HG03280 (cell line): ENCODE measurements at regions not wholly inside any gene's neighbourhood (a gene's known extent, or its start where the extent isn't known, plus 50 kb on each side); places are given as distances from the start of the nearest gene placed in this dataset.
A peak's percentile ranks its signal among the peaks of the same experiment; 100 is the strongest.
"Not testable (repeated sequence)": the region's sequence is repeated elsewhere in the genome, so short reads cannot be mapped to it uniquely, and the experiment has no call there.

Experiments used
- ATAC-seq: cut with Tn5 transposase; IDR thresholded peaks from one replicate; pipeline ENCODE4 v1.9.1; 2021; ENCODE audit warnings: mild to moderate bottlenecking, moderate library complexity; ENCODE audit not compliant: unreplicated experiment

- no peak for ATAC-seq
Measured at GRCh38 chr21:15422783-15423182, 307.0 kb upstream of the USP25 start.

GRCh38 chr21:15423676-15424445, 305.9 kb upstream of the USP25 start:
- no peak for ATAC-seq

GRCh38 chr21:15425049-15425448, 304.7 kb upstream of the USP25 start:
- no peak for ATAC-seq

- no peak for ATAC-seq
Measured at GRCh38 chr21:15430023-15430422, 299.8 kb upstream of the USP25 start.

DNA sequence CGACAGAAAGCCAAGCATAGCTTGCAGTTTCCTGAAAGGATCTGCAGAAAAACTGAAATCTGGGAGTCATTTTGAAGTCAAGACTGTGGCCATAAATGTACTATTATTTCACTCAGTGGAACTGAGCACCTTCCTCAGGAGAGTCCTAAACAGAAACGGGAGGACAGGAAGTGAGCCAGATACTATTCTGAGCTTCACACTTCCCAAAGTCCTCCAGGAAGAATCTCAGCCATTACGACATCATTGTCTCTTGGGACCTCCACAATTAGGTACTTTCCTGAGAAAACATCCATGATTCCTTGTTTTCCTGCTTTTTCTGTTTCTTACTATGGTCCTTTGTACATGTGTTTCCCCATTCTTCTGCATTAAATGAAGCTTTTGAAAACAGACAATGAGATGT, 299.2 kb upstream of the USP25 start:
- no peak for ATAC-seq

DNA sequence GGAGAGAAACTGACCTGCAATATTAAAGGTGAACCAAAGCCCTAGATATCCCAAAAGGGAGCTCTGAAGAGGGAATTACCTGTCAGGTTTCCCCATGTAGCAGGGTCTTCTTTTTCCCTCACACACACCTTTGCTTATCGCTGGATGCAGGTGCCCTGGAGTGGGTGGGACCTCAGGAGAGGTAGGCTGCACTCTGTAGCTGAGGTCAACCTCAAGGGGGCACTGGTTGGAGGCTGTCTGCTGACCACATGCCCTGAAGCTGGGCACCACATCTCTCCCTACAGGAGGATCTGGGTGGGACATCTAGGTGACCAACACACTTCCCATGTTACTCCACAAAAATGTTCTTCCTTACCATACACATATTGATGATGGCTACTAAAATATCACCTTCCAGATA, 298.7 kb upstream of the USP25 start:
- ATAC-seq: no peak

- no peak for ATAC-seq
Measured at GRCh38 chr21:15433091-15433490, 296.7 kb upstream of the USP25 start.

GRCh38 chr21:15434163-15434905, 295.4 kb upstream of the USP25 start:
- no peak for ATAC-seq

DNA sequence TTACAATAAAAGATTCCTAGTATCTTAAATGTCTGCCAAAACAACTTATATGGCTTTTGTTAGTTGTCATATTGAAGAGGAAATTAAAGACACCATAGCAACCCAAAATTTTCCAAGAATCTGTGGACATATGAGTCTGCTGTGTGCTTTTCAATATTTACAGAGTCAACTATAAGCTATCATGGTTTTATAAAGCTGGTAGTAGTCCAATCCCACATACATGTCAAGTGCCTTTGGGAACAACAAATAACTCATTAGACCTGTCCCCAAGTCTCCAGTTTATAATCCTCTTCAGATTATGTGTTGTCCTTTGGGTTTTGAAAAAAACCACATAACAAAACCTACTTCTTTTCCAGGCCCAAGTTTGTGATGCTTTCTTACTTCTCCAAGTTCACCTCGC, 293.8 kb upstream of the USP25 start:
- no peak for ATAC-seq

GRCh38 chr21:15437883-15438282, 291.9 kb upstream of the USP25 start:
- ATAC-seq: peak; percentile 74

- no peak for ATAC-seq
Measured at GRCh38 chr21:15439726-15440125, 290.1 kb upstream of the USP25 start.

DNA sequence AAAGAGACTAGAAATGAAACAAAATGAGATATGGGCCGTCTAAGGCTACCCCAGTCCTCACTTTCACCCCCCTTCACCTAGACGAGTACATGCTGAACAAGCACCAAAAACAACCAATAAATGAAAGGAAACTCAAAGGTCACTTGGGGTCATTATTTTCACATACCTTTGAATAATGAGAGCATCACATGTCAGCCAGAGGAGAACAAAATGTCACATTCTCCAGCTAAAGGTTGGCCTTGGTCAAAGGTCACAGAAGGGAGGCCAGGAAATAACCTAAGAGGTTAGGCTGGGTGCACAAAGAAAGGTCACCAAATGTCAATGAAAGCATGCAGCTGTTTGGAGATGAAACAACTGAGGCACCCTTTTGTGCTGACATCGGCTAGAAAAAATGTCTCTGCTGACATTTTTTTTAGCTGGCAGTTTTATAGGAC, 288.7 kb upstream of the USP25 start:
- ATAC-seq: no peak

- ATAC-seq: no peak
Measured at GRCh38 chr21:15441992-15442391, 287.8 kb upstream of the USP25 start.

DNA sequence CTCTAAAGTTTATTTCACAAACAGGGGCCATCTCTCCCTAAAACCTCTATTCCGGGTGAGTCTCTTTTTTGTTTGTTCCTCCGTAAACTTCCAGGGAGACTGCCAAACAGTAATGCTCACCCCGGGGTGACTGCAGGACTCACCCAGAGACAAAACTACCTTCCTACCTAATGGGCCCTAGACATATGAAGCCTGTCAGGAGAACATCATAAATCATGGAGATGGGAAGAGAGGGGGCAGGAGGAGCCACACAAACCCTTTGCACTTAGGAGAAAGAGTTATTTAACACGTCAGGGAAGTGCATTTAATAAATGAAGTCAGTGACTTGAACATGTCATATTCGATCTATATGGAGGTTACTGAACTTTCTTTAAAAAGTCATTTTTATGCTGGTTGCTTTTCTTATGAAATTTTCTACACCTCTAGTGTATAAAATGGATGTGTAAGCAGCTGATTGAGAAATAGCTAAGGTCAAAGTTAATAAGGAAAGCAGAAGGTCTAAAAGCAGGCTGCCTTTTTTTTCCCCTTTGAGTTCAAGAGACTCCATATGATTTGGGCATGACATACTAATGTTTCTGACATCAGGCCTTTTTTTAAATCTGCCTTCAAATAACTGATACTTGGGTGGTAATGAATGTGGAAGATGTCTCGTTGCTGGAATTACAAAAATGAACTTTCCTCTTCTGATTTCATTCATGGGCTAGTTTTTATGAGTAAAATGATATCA, 286.9 kb upstream of the USP25 start:
- ATAC-seq: no peak

DNA sequence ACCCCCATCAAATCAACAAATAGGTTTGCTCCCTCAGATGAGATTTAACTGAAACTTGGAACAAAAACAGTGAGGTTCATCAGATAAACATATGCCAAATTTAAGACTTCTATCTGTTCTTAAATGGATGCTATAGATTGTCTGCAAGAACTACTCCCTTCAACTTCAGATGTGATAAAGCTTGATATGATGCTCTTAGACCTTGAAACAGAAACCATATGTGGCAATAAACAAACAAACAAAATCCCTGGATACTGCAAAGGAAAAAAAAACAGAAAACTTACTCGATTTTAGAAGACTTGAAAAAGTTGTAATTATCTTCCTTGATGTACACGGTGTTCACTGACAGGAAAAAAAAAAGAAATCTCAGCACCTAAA, 286.1 kb upstream of the USP25 start:
- no peak for ATAC-seq

GRCh38 chr21:15444118-15444960, 285.4 kb upstream of the USP25 start:
- no peak for ATAC-seq

- ATAC-seq: peak; percentile 55
Measured at GRCh38 chr21:15445327-15445726, 284.5 kb upstream of the USP25 start.

- ATAC-seq: no peak
Measured at GRCh38 chr21:15446223-15446622, 283.6 kb upstream of the USP25 start.

GRCh38 chr21:15449556-15449955, 280.2 kb upstream of the USP25 start:
- ATAC-seq: no peak

DNA sequence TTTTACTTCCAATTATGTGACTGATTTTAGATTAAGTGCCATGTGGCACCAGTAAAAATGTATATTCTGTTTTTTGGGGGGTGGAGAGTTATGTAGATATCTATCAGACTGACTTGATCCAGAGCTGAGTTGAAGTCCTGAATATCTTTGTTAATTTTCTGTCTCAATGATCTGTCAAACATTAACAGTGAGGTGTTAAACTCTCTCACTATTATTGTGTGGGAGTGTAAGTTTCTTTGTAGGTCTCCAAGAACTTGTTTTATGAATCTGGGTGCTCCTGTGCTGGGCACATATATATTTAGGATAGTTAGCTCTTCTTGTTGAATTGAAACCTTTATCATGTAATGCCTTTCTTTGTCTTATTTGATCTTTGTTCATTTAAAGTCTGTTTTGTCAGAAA, 276.5 kb upstream of the USP25 start:
- ATAC-seq: no peak

DNA sequence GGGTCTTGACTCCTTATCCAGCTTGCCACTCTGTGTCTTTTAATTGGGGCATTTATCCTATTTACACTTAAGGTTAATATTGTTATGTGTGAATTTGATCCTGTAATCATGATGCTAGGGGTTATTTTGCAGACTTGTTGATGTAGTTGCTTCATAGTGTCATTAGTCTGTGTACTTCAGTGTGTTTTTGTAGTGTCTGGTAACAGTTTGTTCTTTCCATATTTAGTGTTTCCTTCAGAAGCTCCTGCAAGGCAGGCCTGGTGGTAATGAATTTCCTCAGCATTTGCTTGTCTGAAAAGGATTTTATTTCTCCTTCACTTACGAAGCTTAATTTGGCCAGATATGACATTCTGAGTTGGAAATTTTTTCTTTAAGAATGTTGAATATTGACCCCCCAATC, 276.0 kb upstream of the USP25 start:
- ATAC-seq: not testable (repeated sequence)
